CD4-positive, alpha-beta memory T cell (primary cell): ENCODE measurements at regions not wholly inside any gene's neighbourhood (a gene's known extent, or its start where the extent isn't known, plus 50 kb on each side); places are given as distances from the start of the nearest gene placed in this dataset.

Source experiments
- CTCF ChIA-PET: fragments of 350-600 bp; sonication (Branson Sonifier 250); formaldehyde crosslinking; loops from one replicate; lab custom pipeline; 2021; ENCODE audit warnings: inconsistent platforms; ENCODE audit not compliant: partially characterized antibody; lab: Charles Lee
- POLR2A ChIA-PET: fragments of 350-600 bp; sonication (Branson Sonifier 250); formaldehyde crosslinking; loops from one replicate; lab custom pipeline; 2021; ENCODE audit not compliant: partially characterized antibody; lab: Charles Lee
- DNase-seq, 5 donors: peaks; one replicate each; pipeline versions ENCODE4 v3.0.0 to v3.0.0-alpha.2; 2020 to 2022; ENCODE audit warnings: mixed read lengths in 1 of 5
- H3K27ac ChIP-seq: one replicate; pipeline ENCODE4 v1.7.0; 2013; ENCODE audit warnings: low read depth, low read length
- H3K27me3 ChIP-seq: 2 replicates; pipeline ENCODE4 v1.7.0; 2013; ENCODE audit warnings: mild to moderate bottlenecking, low read length, moderate library complexity; ENCODE audit not compliant: insufficient read depth
- H3K36me3 ChIP-seq: 2 replicates; pipeline ENCODE4 v1.7.0; 2013; ENCODE audit warnings: mild to moderate bottlenecking, low read length, moderate library complexity; ENCODE audit not compliant: insufficient read depth
- H3K4me1 ChIP-seq: 2 replicates; pipeline ENCODE4 v1.7.0; 2013; ENCODE audit warnings: mild to moderate bottlenecking, low read length, moderate library complexity; ENCODE audit not compliant: insufficient read depth
- H3K4me3 ChIP-seq, 2 donors: one replicate each; pipeline ENCODE4 v1.7.0; 2013; ENCODE audit warnings: low read length in 2 of 2, mild to moderate bottlenecking in 1 of 2
- H3K9me3 ChIP-seq, 2 donors: one replicate each; pipeline ENCODE4 v1.7.0; 2013; ENCODE audit warnings: low read length in 2 of 2, control low read depth in 1 of 2; ENCODE audit not compliant: control insufficient read depth in 1 of 2
- H3K27ac Mint-ChIP-seq, 7 donors: one replicate each; pipeline ENCODE4 v1.8.0; 2020 to 2021; ENCODE audit warnings: mixed read lengths in 7 of 7, mild to moderate bottlenecking in 6 of 7, inconsistent platforms in 3 of 7, moderate library complexity in 3 of 7
- H3K27me3 Mint-ChIP-seq, 2 donors: one replicate each; pipeline ENCODE4 v1.8.0; 2020 to 2021; ENCODE audit warnings: mixed read lengths in 2 of 2
- H3K36me3 Mint-ChIP-seq, 2 donors: one replicate each; pipeline ENCODE4 v1.8.0; 2020 to 2021; ENCODE audit warnings: mixed read lengths in 2 of 2, inconsistent platforms in 1 of 2, mild to moderate bottlenecking in 1 of 2
- H3K4me1 Mint-ChIP-seq, 4 donors: one replicate each; pipeline ENCODE4 v1.8.0; 2020 to 2021; ENCODE audit warnings: mixed read lengths in 4 of 4, mild to moderate bottlenecking in 1 of 4
- H3K4me3 Mint-ChIP-seq, 8 donors: one replicate each; pipeline ENCODE4 v1.8.0; 2020 to 2021; ENCODE audit warnings: mixed read lengths in 8 of 8, mild to moderate bottlenecking in 7 of 8, moderate library complexity in 6 of 8, inconsistent platforms in 3 of 8
- H3K9me3 Mint-ChIP-seq, 8 donors: one replicate each; pipeline ENCODE4 v1.8.0; 2020 to 2021; ENCODE audit warnings: mixed read lengths in 8 of 8, mild to moderate bottlenecking in 5 of 8, inconsistent platforms in 3 of 8, moderate library complexity in 1 of 8
- intact Hi-C: fragments of 100-400 bp; cut with micrococcal nuclease; formaldehyde crosslinking; loops from one replicate; pipeline ENCODE4 v1.15.1; 2023

DNA sequence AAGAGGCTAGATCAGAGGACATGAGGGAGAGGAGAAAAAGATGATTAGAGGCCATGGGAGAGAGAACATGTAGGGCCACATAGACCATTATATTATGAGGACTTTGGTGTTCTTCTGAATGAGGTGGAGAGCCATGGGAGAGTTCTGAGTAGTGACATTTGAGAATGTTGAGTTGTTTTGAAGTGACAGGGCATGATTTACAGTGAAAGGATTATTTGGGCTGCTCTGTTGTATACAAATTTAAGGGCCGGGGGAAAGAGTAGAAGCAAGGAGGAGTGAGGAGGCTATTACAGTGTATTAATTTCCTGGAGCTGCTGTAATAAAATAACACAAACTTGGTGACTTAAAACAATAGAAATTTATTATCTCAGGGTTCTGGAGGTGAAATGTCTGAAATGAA is 102.5 kb upstream of the RGS4 start:
- Histone ChIP-seq H3K4me1 (no peaks in the 10 kb centered on the region), H3K36me3 (no peaks in the 10 kb centered on the region), H3K27me3 (no peaks in the 10 kb centered on the region), H3K4me3 (no peak overlapping the region), H3K27ac (no peak overlapping the region), H3K9me3 (no peaks in the 10 kb centered on the region)
- Mint-ChIP-seq H3K4me1 (no peaks in the 10 kb centered on the region), H3K4me3 (no peak overlapping the region), H3K27me3 (peaks cover 2 to 4% of the 10 kb centered on the region in 2 donors), H3K27ac (no peak overlapping the region), H3K36me3 (no peaks in the 10 kb centered on the region), H3K9me3 (peaks cover 0 to 6% (median 2%) of the 10 kb centered on the region in 8 donors)
- CTCF ChIA-PET, result no interaction called here
- intact Hi-C loops, result no loop called here
- POLR2A ChIA-PET, result no interaction called here
- no peak for DNase-seq

DNA sequence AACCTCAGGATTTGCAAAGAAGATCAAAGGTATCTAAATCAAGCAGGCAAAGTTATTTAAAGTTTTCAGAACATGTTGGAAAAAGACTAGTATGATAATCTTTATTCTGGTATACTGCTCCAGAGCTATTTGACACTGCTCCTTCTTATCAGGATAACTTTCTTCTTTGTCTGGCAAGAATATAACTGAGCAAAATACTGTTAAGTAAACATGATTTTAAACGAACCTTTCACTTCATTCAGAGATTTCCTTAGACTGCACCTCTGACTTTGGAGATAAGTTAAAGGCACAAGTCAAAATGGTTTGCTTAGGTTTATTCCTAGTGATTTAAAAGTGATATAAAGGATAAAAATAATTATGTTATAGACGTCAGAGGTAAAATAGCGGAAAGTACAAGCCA is 103.9 kb upstream of the CCDC190 start:
- Histone ChIP-seq H3K27ac (no peak overlapping the region), H3K4me3 (no peak overlapping the region), H3K27me3 (no peaks in the 10 kb centered on the region), H3K4me1 (no peaks in the 10 kb centered on the region), H3K9me3 (no peaks in the 10 kb centered on the region), H3K36me3 (no peaks in the 10 kb centered on the region)
- H3K4me1 Mint-ChIP-seq, result no peaks in the 10 kb centered on the region
- peaks cover 2% of the 10 kb centered on the region in 2 donors for H3K27me3 Mint-ChIP-seq
- H3K36me3 Mint-ChIP-seq, result no peaks in the 10 kb centered on the region
- no peak for DNase-seq
- ChIA-PET POLR2A (no interaction called here), CTCF (no interaction called here)
- peaks cover 0 to 6% (median 2%) of the 10 kb centered on the region in 8 donors for H3K9me3 Mint-ChIP-seq
- no peak overlapping the region for H3K4me3 Mint-ChIP-seq
- H3K27ac Mint-ChIP-seq, result no peak overlapping the region
- intact Hi-C loops, result no loop called here

DNA sequence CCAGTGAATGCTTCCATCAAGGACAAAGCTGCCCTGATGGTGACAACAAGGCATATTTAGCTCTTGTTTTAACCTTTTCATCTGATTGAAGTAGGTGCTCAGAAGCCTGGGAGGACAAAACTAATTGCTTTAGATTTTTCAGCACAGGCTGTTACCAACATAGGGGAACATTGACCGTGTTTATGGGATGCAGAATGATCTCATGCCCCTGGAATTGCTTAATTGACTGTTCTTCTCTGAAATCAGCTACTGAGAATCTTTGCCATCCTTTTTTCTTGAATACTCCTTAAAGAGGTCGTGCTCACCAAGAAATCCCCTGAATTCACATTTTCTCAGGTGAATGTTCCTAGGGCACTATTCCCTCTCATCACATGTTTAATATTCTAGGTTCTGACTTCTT is 95.9 kb upstream of the CCDC190 start:
- CTCF ChIA-PET, result no interaction called here
- H3K27ac Mint-ChIP-seq, result no peak overlapping the region
- POLR2A ChIA-PET, result no interaction called here

DNA sequence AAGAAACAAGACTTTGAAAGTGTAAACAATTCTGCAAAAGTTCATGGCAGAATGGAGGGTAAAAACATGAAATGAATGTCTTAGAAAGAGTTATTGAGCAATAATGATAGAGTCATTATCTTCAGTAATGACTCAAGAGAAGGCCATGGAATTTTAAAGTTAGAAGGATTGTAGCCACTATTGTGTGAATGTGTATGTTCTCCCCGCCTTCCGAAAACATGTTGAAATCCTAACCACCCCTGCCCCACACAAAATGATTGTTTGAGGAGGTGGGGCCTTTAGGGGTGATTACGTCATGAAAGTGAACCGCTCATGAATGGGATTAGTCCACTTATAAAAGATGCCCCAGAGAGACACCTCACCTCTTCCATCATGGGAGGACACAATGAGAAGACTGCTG is 93.8 kb upstream of the CCDC190 start:
- peaks cover 0 to 4% (median 2%) of the 10 kb centered on the region in 4 donors for H3K4me1 Mint-ChIP-seq
- intact Hi-C loops, result no loop called here

More for the DNA sequence above, 95.9 kb upstream of the CCDC190 start:
- Histone ChIP-seq H3K4me1 (no peaks in the 10 kb centered on the region), H3K36me3 (no peaks in the 10 kb centered on the region), H3K27me3 (no peaks in the 10 kb centered on the region), H3K9me3 (no peaks in the 10 kb centered on the region), H3K27ac (no peak overlapping the region), H3K4me3 (no peak overlapping the region)
- no peaks in the 10 kb centered on the region for H3K36me3 Mint-ChIP-seq
- peaks cover 0 to 2% (median under 1%) of the 10 kb centered on the region in 8 donors for H3K9me3 Mint-ChIP-seq
- peaks cover 7 to 13% of the 10 kb centered on the region in 2 donors for H3K27me3 Mint-ChIP-seq
- DNase-seq, result no peak
- intact Hi-C loops, result no loop called here
- H3K4me3 Mint-ChIP-seq, result no peak overlapping the region
- peaks cover 0 to 3% (median 2%) of the 10 kb centered on the region in 4 donors for H3K4me1 Mint-ChIP-seq

DNA sequence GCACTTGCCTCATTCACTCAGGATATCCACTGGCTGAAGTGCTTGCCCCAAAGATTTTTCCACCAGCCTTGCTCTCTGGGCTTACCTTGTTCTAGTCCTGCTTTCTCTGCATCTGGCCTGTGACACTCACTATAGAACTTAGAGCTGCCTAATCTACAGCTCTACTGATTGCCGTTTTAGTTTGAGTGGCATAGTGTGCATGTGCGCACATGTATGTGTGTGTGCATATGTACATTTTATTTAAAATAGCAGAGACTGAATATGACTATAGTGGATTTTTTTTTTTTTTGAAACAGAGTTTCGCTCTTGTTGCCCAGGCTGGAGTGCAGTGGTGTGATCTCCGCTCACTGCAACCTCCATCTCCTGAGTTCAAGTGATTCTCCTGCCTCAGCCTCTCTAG is 92.0 kb upstream of the CCDC190 start:
- peaks cover 0 to 2% (median 0%) of the 10 kb centered on the region in 8 donors for H3K9me3 Mint-ChIP-seq
- peaks cover 7 to 11% of the 10 kb centered on the region in 2 donors for H3K27me3 Mint-ChIP-seq
- no peaks in the 10 kb centered on the region for H3K36me3 Mint-ChIP-seq
- no peaks in the 10 kb centered on the region for H3K27me3 ChIP-seq
- intact Hi-C loops, result no loop called here
- no peaks in the 10 kb centered on the region for H3K4me1 ChIP-seq
- no peak overlapping the region for H3K27ac ChIP-seq
- POLR2A ChIA-PET, result no interaction called here
- H3K9me3 ChIP-seq, result no peaks in the 10 kb centered on the region
- no peak for DNase-seq
- H3K4me3 ChIP-seq, result no peak overlapping the region
- CTCF ChIA-PET, result no interaction called here
- H3K4me3 Mint-ChIP-seq, result peak overlapping the region in 1 of 8 donors; percentile 50
- no peaks in the 10 kb centered on the region for H3K36me3 ChIP-seq
- no peak overlapping the region for H3K27ac Mint-ChIP-seq
- peaks cover 0 to 4% (median 2%) of the 10 kb centered on the region in 4 donors for H3K4me1 Mint-ChIP-seq

More for the DNA sequence above, 93.8 kb upstream of the CCDC190 start:
- H3K27ac Mint-ChIP-seq, result no peak overlapping the region
- CTCF ChIA-PET, result no interaction called here
- H3K27me3 Mint-ChIP-seq, result peaks cover 7 to 11% of the 10 kb centered on the region in 2 donors
- Histone ChIP-seq H3K27me3 (no peaks in the 10 kb centered on the region), H3K27ac (no peak overlapping the region), H3K4me1 (no peaks in the 10 kb centered on the region), H3K9me3 (no peaks in the 10 kb centered on the region), H3K4me3 (no peak overlapping the region), H3K36me3 (no peaks in the 10 kb centered on the region)
- no peak for DNase-seq
- H3K9me3 Mint-ChIP-seq, result peaks cover 0 to 2% (median 0%) of the 10 kb centered on the region in 8 donors
- POLR2A ChIA-PET, result no interaction called here
- no peaks in the 10 kb centered on the region for H3K36me3 Mint-ChIP-seq
- H3K4me3 Mint-ChIP-seq, result no peak overlapping the region

DNA sequence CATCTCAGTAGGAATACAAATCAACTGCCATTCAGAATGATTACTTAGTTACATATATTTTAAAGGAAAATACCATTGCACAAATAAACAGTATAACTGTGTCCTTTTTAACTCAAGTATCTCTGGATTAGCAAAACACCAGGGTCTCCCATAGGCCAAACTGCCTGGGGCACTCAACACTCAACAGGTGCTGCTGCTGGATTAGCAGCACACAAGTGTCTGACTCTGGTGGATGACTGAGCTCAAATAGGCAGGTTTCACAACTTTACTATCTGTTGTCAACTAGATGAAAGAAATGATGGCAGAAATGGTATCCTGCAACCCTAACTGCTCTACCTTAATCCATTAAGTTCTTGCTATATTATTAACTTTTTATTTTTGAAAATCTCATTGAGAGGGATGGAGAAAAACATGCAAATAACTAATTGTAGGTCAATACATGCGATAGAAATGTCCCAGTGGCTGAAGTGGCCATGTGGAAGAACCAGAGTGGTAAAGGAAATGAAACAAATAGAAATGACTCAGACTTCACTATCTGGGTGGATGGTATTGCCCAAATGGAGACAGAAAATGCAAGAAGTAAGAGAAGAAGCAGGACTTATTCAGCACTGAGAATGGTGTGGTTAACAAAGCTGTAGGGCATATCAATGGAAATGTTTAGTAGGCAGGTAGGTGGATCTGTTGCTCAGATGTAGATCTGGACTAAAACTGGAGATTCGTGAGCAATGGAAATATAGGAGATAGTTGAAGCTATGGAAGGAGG is 90.8 kb upstream of the CCDC190 start:
- intact Hi-C loops, result no loop called here
- Histone ChIP-seq H3K4me3 (no peak overlapping the region), H3K4me1 (no peaks in the 10 kb centered on the region), H3K36me3 (no peaks in the 10 kb centered on the region), H3K27ac (no peak overlapping the region), H3K27me3 (no peaks in the 10 kb centered on the region), H3K9me3 (no peaks in the 10 kb centered on the region)
- Mint-ChIP-seq H3K27ac (no peak overlapping the region), H3K4me1 (peaks cover 0 to 4% (median 2%) of the 10 kb centered on the region in 4 donors), H3K36me3 (no peaks in the 10 kb centered on the region), H3K4me3 (no peak overlapping the region), H3K27me3 (peaks cover 8 to 11% of the 10 kb centered on the region in 2 donors), H3K9me3 (peaks cover 0 to 2% (median 0%) of the 10 kb centered on the region in 8 donors)
- DNase-seq, result no peak
- CTCF ChIA-PET, result no interaction called here
- POLR2A ChIA-PET, result no interaction called here

DNA sequence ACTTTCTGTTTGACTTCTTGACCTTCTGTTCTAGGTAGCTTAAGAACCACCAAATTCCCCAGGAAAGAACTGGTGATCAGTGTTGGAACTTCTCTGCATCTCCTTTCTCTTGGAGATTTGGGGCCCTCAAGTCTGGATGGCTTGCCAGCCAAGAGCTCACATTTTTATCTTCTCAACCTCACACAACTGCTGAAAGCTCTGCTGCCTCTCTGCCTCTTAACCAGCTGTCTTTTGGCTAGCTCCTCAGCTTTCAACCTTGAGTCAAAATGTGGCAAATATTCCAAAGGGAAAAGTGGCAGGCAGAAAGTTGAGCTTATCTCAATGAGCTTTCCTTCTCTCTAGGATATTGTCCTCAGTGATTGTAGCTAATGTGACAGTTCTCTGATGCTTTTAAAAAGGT is 89.2 kb upstream of the CCDC190 start:
- Histone ChIP-seq H3K4me3 (no peak overlapping the region), H3K27ac (no peak overlapping the region), H3K4me1 (no peaks in the 10 kb centered on the region), H3K27me3 (no peaks in the 10 kb centered on the region), H3K9me3 (no peaks in the 10 kb centered on the region), H3K36me3 (no peaks in the 10 kb centered on the region)
- Mint-ChIP-seq H3K4me1 (peaks cover 0 to 4% (median 2%) of the 10 kb centered on the region in 4 donors), H3K9me3 (peaks cover 0 to 2% (median 0%) of the 10 kb centered on the region in 8 donors), H3K36me3 (no peaks in the 10 kb centered on the region), H3K27me3 (peaks cover 6 to 11% of the 10 kb centered on the region in 2 donors), H3K27ac (no peak overlapping the region), H3K4me3 (no peak overlapping the region)
- intact Hi-C loops, result no loop called here
- no peak for DNase-seq
- ChIA-PET CTCF (interaction anchor here (1.1 kb wide), 1 partner anchor 16 kb away, joined by 3 read pairs; no protein-coding TSS in a partner anchor), POLR2A (no interaction called here)
